ENCODE measurements at regions not wholly inside any gene's neighbourhood (a gene's known extent, or its start where the extent isn't known, plus 50 kb on each side); places are given as distances from the start of the nearest gene placed in this dataset.

DNA sequence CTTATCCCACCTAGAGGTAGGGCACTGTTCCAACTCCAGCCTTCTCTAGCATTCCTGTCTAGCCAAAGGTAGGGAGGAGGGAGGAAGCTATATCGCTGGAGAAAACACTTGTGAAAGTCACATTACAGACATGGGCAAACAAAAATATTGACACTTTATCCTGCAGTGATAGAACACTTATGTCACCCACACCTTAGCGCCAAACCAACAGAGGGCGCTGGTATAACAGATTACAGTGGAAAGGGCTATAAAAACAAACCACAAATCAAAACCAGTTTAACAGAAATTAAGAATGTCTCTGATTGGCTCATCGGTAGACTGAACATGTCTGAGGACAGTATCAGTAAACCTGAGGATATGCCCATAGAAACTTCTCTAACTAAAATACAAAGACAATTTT lies 451.3 kb downstream of the TLL1 start:
- TF ChIP-seq, protein P1, sequence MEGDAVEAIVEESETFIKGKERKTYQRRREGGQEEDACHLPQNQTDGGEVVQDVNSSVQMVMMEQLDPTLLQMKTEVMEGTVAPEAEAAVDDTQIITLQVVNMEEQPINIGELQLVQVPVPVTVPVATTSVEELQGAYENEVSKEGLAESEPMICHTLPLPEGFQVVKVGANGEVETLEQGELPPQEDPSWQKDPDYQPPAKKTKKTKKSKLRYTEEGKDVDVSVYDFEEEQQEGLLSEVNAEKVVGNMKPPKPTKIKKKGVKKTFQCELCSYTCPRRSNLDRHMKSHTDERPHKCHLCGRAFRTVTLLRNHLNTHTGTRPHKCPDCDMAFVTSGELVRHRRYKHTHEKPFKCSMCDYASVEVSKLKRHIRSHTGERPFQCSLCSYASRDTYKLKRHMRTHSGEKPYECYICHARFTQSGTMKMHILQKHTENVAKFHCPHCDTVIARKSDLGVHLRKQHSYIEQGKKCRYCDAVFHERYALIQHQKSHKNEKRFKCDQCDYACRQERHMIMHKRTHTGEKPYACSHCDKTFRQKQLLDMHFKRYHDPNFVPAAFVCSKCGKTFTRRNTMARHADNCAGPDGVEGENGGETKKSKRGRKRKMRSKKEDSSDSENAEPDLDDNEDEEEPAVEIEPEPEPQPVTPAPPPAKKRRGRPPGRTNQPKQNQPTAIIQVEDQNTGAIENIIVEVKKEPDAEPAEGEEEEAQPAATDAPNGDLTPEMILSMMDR (conservative IDR thresholded peaks at IDR 0.05; ENCODE audit: low read depth, low read length) = peak; percentile 69
- no peak for DNase-seq (ENCODE audit: low read depth)

DNA sequence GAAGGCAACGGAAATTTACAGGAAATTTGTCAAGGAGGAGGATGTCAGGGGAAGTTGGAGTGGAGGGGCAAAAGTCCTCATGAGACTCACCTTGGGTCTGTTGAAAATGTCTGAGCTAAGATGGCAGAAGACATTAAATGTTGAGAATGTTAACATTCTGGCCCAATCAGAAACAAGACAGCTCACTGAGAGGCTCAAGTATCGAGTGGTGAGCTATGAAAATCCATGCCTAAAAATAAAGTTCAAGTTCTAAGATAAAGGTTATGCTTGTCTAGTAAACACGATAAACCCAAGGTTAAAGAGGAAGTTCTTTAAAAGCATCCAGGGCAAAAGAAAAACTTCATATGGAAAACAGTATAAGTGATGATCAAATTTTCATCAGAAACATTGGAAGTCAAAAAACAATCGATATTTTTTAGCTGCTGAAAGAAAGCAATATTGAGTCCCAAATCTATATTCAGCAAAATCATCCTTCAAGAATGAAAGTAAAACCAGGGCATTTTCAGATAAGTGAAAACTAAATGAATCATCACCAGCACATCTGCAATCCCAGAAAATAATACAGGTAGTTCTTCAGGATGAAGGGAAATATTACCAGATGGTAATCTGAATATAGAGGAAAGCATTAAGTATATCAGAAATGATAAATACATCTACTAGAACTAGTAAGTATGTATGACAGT lies 462.4 kb downstream of the TLL1 start:
- no peak overlapping the region for H3K4me3 ChIP-seq (ENCODE audit: low read depth, low read length)
- TF ChIP-seq, protein P1 (conservative IDR thresholded peaks at IDR 0.05; ENCODE audit: low read depth, low read length) = no peak
- DNase-seq (ENCODE audit: low read depth) = no peak

More for the DNA sequence above, 451.3 kb downstream of the TLL1 start:
- no peak overlapping the region for H3K4me3 ChIP-seq (ENCODE audit: low read depth, low read length)

DNA sequence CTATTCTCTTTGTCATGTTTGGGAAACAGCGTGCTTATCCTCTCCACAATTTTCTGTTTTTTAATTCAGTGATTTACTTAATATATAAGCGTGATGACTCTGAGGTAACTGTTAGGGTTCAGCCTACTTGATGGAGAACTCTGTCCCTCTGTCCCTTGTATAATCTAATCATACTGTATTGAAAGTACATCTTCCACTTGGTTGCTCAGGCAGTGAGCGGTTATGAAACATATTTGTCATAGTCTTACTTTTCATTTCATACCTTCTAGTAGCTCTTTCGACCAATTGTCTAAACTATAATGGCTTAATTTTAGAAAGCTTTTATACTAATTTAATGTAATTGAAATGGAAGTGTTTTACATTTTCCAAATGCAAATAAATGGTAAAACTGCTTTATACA lies 469.0 kb downstream of the TLL1 start:
- TF ChIP-seq, protein P1 (conservative IDR thresholded peaks at IDR 0.05; ENCODE audit: low read depth, low read length) = no peak
- no peak for DNase-seq (ENCODE audit: low read depth)

DNA sequence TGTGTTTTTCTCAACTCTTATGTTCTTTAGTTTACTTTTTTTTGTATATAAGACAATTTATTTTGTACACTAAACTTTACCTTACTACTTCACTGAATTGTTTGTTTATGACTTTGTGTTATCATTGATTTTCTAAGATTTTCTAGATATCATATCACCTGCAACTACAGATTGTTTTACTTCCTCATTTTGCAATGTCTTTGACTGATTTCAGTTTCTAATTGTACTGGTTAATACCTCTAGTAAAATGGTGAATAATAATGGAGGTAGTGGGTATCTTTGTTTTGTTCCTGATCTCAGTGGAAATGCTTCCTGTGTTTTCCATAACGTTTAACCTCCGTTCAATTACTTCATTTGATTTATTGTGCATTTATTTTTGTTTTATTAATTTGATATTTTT lies 490.2 kb downstream of the TLL1 start:
- H3K4me3 ChIP-seq (ENCODE audit: low read depth, low read length) = no peak overlapping the region
- TF ChIP-seq, protein P1 (conservative IDR thresholded peaks at IDR 0.05; ENCODE audit: low read depth, low read length) = no peak
- DNase-seq (ENCODE audit: low read depth) = no peak

More for the DNA sequence above, 469.0 kb downstream of the TLL1 start:
- H3K4me3 ChIP-seq (ENCODE audit: low read depth, low read length) = no peak overlapping the region

DNA sequence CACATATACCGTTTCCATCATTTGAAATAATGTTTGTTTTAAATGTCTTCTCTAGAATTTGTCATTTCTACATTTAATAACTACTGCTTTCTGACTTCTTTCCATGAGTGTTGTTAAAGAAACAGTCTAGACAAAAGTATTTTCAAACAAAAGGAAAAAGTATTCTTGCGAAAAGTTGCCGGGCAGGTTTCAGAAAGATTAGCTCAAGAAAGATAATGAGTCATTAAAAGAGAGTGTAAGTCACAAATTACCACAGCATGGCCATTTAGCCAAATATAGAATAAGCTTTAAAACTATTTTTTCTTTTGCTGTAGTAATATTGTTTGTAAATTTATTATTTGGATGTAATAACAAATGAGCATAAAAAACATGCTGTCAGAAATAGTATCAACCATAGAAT lies 493.0 kb downstream of the TLL1 start:
- DNase-seq (ENCODE audit: low read depth) = no peak
- TF ChIP-seq, protein P1 (conservative IDR thresholded peaks at IDR 0.05; ENCODE audit: low read depth, low read length) = no peak
- no peak overlapping the region for H3K4me3 ChIP-seq (ENCODE audit: low read depth, low read length)

DNA sequence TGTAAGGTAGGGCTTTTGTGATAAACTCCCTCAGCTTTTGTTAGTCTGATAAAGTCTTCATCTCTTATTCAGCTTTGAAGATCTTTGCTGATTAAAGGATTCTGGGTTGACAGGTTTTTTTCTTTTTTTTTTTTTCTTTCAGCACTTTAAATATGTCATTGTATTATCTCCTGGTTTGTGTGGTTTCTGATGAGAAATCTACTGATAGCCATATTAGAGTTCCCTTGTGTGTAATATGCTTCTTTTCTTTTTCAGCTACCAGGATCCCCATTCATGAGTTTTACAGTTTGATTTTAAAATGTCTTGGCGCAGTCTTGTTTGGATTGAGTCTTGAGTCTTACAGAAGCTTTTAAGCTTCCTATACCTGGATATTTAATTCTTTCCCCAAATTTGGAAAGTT lies 504.5 kb downstream of the TLL1 start:
- DNase-seq (ENCODE audit: low read depth) = no peak
- no peak overlapping the region for H3K4me3 ChIP-seq (ENCODE audit: low read depth, low read length)
- TF ChIP-seq, protein P1 (conservative IDR thresholded peaks at IDR 0.05; ENCODE audit: low read depth, low read length) = no peak

Data from epithelial cell of proximal tubule (primary cell).